ENCODE measurements at regions not wholly inside any gene's neighbourhood (a gene's known extent, or its start where the extent isn't known, plus 50 kb on each side); places are given as distances from the start of the nearest gene placed in this dataset.

DNA sequence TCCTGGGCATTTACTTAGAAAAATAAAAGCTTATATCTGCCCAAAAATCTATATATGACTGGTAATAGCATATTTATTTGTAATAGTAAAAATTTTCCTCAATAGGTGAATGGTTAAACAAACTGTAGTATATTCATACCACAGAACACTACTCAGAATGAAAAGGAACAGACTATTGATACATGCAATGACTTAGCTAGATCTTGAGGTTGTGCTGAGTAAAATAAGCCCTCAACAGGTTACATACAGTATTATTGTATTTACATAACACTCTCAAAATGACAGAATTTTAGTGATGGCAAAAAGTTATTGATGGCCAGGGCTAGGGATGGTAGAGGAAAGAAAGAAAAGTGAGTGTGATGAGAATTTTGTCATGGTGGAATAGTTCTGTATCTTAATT is 178.4 kb downstream of the BMP4 start:
- POLR2A ChIA-PET, result no interaction called here
- TF ChIP-seq, protein P1, sequence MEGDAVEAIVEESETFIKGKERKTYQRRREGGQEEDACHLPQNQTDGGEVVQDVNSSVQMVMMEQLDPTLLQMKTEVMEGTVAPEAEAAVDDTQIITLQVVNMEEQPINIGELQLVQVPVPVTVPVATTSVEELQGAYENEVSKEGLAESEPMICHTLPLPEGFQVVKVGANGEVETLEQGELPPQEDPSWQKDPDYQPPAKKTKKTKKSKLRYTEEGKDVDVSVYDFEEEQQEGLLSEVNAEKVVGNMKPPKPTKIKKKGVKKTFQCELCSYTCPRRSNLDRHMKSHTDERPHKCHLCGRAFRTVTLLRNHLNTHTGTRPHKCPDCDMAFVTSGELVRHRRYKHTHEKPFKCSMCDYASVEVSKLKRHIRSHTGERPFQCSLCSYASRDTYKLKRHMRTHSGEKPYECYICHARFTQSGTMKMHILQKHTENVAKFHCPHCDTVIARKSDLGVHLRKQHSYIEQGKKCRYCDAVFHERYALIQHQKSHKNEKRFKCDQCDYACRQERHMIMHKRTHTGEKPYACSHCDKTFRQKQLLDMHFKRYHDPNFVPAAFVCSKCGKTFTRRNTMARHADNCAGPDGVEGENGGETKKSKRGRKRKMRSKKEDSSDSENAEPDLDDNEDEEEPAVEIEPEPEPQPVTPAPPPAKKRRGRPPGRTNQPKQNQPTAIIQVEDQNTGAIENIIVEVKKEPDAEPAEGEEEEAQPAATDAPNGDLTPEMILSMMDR (IDR thresholded peaks at IDR 0.05; ENCODE audit: insufficient read depth, low read length, missing control alignments), result no peak
- CTCF ChIA-PET, result no interaction called here
- no peak overlapping the region for H3K4me3 ChIP-seq (ENCODE audit: low read depth, low read length)
- DNase-seq (ENCODE audit: low read depth, low spot score), result no peak

DNA sequence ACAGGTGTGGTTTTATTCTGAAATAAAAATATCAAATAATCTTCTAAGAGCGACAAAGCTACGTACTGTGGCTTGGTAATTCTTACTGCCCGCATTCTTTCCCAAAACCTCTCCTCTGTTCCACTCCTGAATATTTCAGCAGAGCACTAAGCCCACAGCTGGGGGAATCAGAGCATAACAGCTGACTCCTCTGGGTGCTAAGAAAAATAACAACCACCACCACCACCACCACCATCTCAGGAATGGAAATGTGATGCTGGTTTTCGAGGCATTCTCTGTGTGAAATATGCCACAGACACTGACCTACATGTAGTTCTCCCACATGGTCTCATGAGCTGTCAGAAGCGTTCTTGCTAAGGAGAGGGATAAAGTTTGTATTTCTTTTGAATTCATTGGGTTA is 183.7 kb downstream of the BMP4 start:
- ChIA-PET POLR2A (no interaction called here), CTCF (interaction anchor here (0.7 kb wide), 1 partner anchor 556 kb away, joined by 3 read pairs; no protein-coding TSS in a partner anchor)
- DNase-seq (ENCODE audit: low read depth, low spot score), result no peak
- H3K4me3 ChIP-seq (ENCODE audit: low read depth, low read length), result no peak overlapping the region
- TF ChIP-seq, protein P1 (IDR thresholded peaks at IDR 0.05; ENCODE audit: insufficient read depth, low read length, missing control alignments), result no peak

DNA sequence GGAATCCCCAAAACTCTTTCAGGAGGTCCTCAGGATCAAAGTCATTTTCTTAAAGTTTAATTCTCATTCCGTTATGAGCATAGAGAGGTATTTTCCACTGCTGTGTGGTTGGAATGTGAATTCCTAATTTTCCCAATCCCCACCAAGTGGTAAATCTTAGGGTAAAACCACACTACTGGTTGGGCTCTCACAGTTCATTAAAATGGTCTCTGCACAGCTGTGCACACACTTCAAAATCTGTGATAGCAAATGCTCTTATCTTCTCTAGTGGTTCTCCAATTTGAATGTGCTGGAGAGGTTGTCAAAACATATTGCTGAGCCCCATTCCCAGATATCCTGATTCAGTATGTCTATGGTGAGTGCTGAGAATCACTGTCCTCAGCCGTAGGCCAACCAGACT is 189.1 kb downstream of the BMP4 start:
- TF ChIP-seq, protein P1 (IDR thresholded peaks at IDR 0.05; ENCODE audit: insufficient read depth, low read length, missing control alignments), result no peak
- no peak for DNase-seq (ENCODE audit: low read depth, low spot score)
- POLR2A ChIA-PET, result no interaction called here
- CTCF ChIA-PET, result no interaction called here
- no peak overlapping the region for H3K4me3 ChIP-seq (ENCODE audit: low read depth, low read length)

GRCh38 chr14:53766601-53767000 is 190.0 kb downstream of the BMP4 start:
- CTCF ChIA-PET, result no interaction called here

GRCh38 chr14:53766106-53766505 is 190.5 kb downstream of the BMP4 start:
- TF ChIP-seq, protein P1 (IDR thresholded peaks at IDR 0.05; ENCODE audit: insufficient read depth, low read length, missing control alignments), result no peak
- CTCF ChIA-PET, result no interaction called here
- POLR2A ChIA-PET, result no interaction called here
- no peak overlapping the region for H3K4me3 ChIP-seq (ENCODE audit: low read depth, low read length)
- no peak for DNase-seq (ENCODE audit: low read depth, low spot score)

More at GRCh38 chr14:53766601-53767000, 190.0 kb downstream of the BMP4 start:
- TF ChIP-seq, protein P1 (IDR thresholded peaks at IDR 0.05; ENCODE audit: insufficient read depth, low read length, missing control alignments), result no peak
- DNase-seq (ENCODE audit: low read depth, low spot score), result no peak
- POLR2A ChIA-PET, result no interaction called here
- no peak overlapping the region for H3K4me3 ChIP-seq (ENCODE audit: low read depth, low read length)

- POLR2A ChIA-PET, result no interaction called here
- CTCF ChIA-PET, result no interaction called here
- TF ChIP-seq, protein P1 (IDR thresholded peaks at IDR 0.05; ENCODE audit: insufficient read depth, low read length, missing control alignments), result no peak
- H3K4me3 ChIP-seq (ENCODE audit: low read depth, low read length), result no peak overlapping the region
- DNase-seq (ENCODE audit: low read depth, low spot score), result no peak
These were observed 191.8 kb downstream of the BMP4 start for GRCh38 chr14:53764846-53765245.
